Natural killer cell (primary cell): ENCODE measurements at regions not wholly inside any gene's neighbourhood (a gene's known extent, or its start where the extent isn't known, plus 50 kb on each side); places are given as distances from the start of the nearest gene placed in this dataset.
A peak's percentile ranks its signal among the peaks of the same experiment; 100 is the strongest.

ENCODE experiments used
- ATAC-seq, 3 donors: fragments of 150-1000 bp in 2 of 3; fragments of 200-7000 bp in 1 of 3; cut with Tn5 transposase; 1 replicate in 1 of 3; 2 replicates in 2 of 3; pipeline ENCODE4 v1.10.0; 2021; ENCODE audit warnings: mild to moderate bottlenecking in 2 of 3, moderate library complexity in 2 of 3
- DNase-seq, 2 donors: peaks; one replicate each; pipeline versions ENCODE4 v3.0.0 to v3.0.0-alpha.2; 2013 to 2021; ENCODE audit warnings: mixed read lengths in 1 of 2
- H3K27ac ChIP-seq: one replicate; pipeline ENCODE4 v1.5.1; 2013; ENCODE audit warnings: mild to moderate bottlenecking, low read length
- H3K27me3 ChIP-seq: one replicate; pipeline ENCODE4 v1.6.1; 2013; ENCODE audit warnings: low read length; ENCODE audit not compliant: control insufficient read depth, insufficient read depth
- H3K36me3 ChIP-seq: one replicate; pipeline ENCODE4 v1.6.1; 2013; ENCODE audit warnings: low read length; ENCODE audit not compliant: control insufficient read depth, insufficient read depth
- H3K4me1 ChIP-seq: one replicate; pipeline ENCODE4 v1.6.1; 2013; ENCODE audit warnings: low read length; ENCODE audit not compliant: control insufficient read depth, insufficient read depth
- H3K4me3 ChIP-seq: one replicate; pipeline ENCODE4 v1.5.1; 2013; ENCODE audit warnings: low read length
- H3K9me3 ChIP-seq: one replicate; pipeline ENCODE4 v1.6.1; 2013; ENCODE audit warnings: low read length; ENCODE audit not compliant: control insufficient read depth, insufficient read depth
- H3K27ac Mint-ChIP-seq, 2 donors: one replicate each; pipeline ENCODE4 v1.8.0; 2022; ENCODE audit warnings: mild to moderate bottlenecking in 2 of 2, mixed read lengths in 2 of 2, moderate library complexity in 1 of 2
- H3K27me3 Mint-ChIP-seq, 2 donors: one replicate each; pipeline ENCODE4 v1.8.0; 2022; ENCODE audit warnings: low read depth in 2 of 2, mixed read lengths in 2 of 2
- H3K36me3 Mint-ChIP-seq: one replicate; pipeline ENCODE4 v1.8.0; 2022; ENCODE audit warnings: mixed read lengths
- H3K4me1 Mint-ChIP-seq, 2 donors: one replicate each; pipeline ENCODE4 v1.8.0; 2022; ENCODE audit warnings: mixed read lengths in 2 of 2
- H3K4me3 Mint-ChIP-seq: one replicate; pipeline ENCODE4 v1.8.0; 2022; ENCODE audit warnings: mild to moderate bottlenecking, moderate library complexity, mixed read lengths
- H3K9me3 Mint-ChIP-seq, 2 donors: one replicate each; pipeline ENCODE4 v1.8.0; 2022; ENCODE audit warnings: mixed read lengths in 2 of 2
- WGBS: methylation state at CpG from one replicate; pipeline ENCODE4 v1.1.7; 2013; ENCODE audit warnings: missing lambda C conversion rate; ENCODE audit not compliant: insufficient coverage; 5-methylcytosine and 5-hydroxymethylcytosine counted together
- intact Hi-C: fragments of 100-400 bp; cut with micrococcal nuclease; formaldehyde crosslinking; loops from one replicate; pipeline ENCODE4 v1.14.2; 2022
- TF ChIP-seq, protein P1 (sequence below): fragments of 200-600 bp; IDR thresholded peaks from one replicate; pipeline ENCODE4 v1.8.0; 2022; ENCODE audit warnings: antibody characterized with exemption

DNA sequence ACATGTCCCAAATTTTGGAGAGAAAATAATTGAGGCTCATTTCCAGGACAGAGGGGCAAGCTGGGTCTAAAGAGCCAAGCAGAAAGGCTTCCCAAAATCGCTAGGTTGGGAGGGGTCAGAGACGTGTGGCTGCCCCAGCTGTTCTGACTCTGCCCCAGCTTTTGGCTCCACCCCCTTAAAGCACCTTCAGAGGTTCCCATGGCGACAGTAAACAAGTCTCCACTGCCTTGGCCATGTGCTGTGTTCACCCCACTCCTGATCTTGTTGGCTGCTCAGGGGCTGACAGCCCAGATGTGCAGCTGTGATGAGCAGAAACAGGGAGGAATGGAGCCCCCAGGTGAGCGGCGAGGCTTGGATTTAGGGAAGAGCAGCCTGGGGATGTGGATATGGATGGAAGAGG lies 72.8 kb upstream of the SPTLC3 start:
- no peak overlapping the region for H3K27ac ChIP-seq
- intact Hi-C loops = no loop called here

DNA sequence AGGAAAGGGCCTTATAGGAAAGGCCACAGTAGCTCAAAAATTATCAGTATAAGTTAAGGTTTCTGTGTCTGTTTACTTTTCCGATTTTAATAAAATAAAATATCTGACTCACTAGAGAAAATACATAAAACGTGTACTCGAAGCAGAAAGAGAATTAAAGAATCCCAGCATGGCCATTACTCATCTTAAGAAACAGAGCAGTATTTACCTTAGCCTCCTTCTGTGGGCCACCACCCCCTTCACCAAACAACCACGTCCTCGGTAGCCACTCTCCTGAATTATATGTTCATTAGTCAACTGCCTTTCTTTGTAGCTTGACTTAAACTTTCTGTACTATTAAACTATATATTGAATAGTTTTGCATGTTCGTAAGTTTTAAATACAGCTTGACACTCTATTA lies 72.2 kb upstream of the SPTLC3 start:
- no peaks in the 10 kb centered on the region for H3K27me3 Mint-ChIP-seq
- Histone ChIP-seq H3K4me1 (no peaks in the 10 kb centered on the region), H3K36me3 (no peaks in the 10 kb centered on the region), H3K9me3 (no peaks in the 10 kb centered on the region), H3K27ac (no peak overlapping the region), H3K4me3 (no peak overlapping the region), H3K27me3 (no peaks in the 10 kb centered on the region)
- TF ChIP-seq, protein P1, sequence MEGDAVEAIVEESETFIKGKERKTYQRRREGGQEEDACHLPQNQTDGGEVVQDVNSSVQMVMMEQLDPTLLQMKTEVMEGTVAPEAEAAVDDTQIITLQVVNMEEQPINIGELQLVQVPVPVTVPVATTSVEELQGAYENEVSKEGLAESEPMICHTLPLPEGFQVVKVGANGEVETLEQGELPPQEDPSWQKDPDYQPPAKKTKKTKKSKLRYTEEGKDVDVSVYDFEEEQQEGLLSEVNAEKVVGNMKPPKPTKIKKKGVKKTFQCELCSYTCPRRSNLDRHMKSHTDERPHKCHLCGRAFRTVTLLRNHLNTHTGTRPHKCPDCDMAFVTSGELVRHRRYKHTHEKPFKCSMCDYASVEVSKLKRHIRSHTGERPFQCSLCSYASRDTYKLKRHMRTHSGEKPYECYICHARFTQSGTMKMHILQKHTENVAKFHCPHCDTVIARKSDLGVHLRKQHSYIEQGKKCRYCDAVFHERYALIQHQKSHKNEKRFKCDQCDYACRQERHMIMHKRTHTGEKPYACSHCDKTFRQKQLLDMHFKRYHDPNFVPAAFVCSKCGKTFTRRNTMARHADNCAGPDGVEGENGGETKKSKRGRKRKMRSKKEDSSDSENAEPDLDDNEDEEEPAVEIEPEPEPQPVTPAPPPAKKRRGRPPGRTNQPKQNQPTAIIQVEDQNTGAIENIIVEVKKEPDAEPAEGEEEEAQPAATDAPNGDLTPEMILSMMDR = no peak
- peaks cover 11 to 19% of the 10 kb centered on the region in 2 donors for H3K4me1 Mint-ChIP-seq
- H3K36me3 Mint-ChIP-seq = no peaks in the 10 kb centered on the region
- H3K4me3 Mint-ChIP-seq = no peak overlapping the region
- H3K9me3 Mint-ChIP-seq = no peaks in the 10 kb centered on the region
- ATAC-seq = no peak
- DNase-seq = no peak
- 88% methylated on average over 4 of the region's 6 CpGs for WGBS
- peak overlapping the region in 1 of 2 donors; percentile 3 for H3K27ac Mint-ChIP-seq
- intact Hi-C loops = no loop called here

More for the DNA sequence above, 72.8 kb upstream of the SPTLC3 start:
- 84% methylated on average over 5 of the region's 5 CpGs for WGBS
- no peaks in the 10 kb centered on the region for H3K9me3 ChIP-seq
- no peak overlapping the region for H3K4me3 Mint-ChIP-seq
- H3K4me3 ChIP-seq = no peak overlapping the region
- H3K9me3 Mint-ChIP-seq = no peaks in the 10 kb centered on the region
- no peaks in the 10 kb centered on the region for H3K36me3 Mint-ChIP-seq
- H3K27ac Mint-ChIP-seq = no peak overlapping the region
- TF ChIP-seq, protein P1 = no peak
- no peak for DNase-seq
- no peaks in the 10 kb centered on the region for H3K27me3 ChIP-seq
- no peaks in the 10 kb centered on the region for H3K27me3 Mint-ChIP-seq
- H3K36me3 ChIP-seq = no peaks in the 10 kb centered on the region
- H3K4me1 Mint-ChIP-seq = peaks cover 11 to 19% of the 10 kb centered on the region in 2 donors
- H3K4me1 ChIP-seq = no peaks in the 10 kb centered on the region
- no peak for ATAC-seq

DNA sequence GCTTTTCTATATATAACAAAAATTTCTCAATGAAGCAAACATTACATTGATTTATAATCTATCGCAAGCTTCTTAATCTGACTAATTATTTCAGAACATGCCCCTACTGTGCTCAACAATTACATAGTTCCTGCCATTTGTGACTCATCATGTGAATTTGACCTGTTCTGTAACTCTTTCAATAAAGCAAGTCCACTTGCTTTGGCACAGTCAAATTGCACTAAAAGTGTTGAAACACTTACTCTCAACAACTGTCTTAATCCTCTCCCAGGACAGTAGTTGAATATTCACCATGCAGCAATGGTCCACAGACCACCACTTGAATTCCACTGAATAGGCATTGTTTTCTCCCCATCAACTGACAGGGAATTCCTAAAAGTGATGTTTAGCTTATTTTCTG lies 67.7 kb upstream of the SPTLC3 start:
- Histone ChIP-seq H3K4me3 (no peak overlapping the region), H3K36me3 (no peaks in the 10 kb centered on the region), H3K27me3 (no peaks in the 10 kb centered on the region), H3K9me3 (no peaks in the 10 kb centered on the region), H3K4me1 (no peaks in the 10 kb centered on the region), H3K27ac (no peak overlapping the region)
- no peak overlapping the region for H3K4me3 Mint-ChIP-seq
- no peaks in the 10 kb centered on the region for H3K9me3 Mint-ChIP-seq
- no peaks in the 10 kb centered on the region for H3K36me3 Mint-ChIP-seq
- H3K27me3 Mint-ChIP-seq = no peaks in the 10 kb centered on the region
- DNase-seq (no peak), ATAC-seq (no peak)
- TF ChIP-seq, protein P1 = no peak
- 100% methylated on average over 1 of the region's 1 CpG for WGBS
- H3K4me1 Mint-ChIP-seq = peaks cover 8 to 9% of the 10 kb centered on the region in 2 donors
- H3K27ac Mint-ChIP-seq = no peak overlapping the region
- intact Hi-C loops = no loop called here

DNA sequence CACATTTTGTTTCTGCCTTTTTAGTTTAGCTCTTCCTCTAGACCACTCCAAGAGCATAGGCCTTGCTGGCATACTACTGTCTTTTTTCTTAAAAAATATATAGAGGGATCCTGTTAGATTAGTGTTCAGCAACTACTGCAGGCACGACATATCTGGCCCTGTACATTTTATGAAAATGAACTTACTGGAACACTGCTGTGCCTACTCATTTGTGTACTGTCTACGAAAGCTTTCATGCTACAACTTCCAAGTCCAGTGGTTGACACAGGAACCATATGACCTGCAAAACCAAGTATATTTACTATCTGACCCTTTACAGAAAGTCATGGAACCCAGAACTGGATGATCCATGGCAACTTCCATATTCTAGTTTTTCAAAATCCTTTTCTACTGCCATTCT lies 66.6 kb upstream of the SPTLC3 start:
- no peaks in the 10 kb centered on the region for H3K27me3 ChIP-seq
- H3K27ac Mint-ChIP-seq = no peak overlapping the region
- H3K27ac ChIP-seq = no peak overlapping the region
- no peaks in the 10 kb centered on the region for H3K9me3 ChIP-seq
- H3K36me3 ChIP-seq = no peaks in the 10 kb centered on the region
- H3K4me1 Mint-ChIP-seq = peaks cover under 1% of the 10 kb centered on the region in 2 donors
- intact Hi-C loops = no loop called here
- DNase-seq (no peak), ATAC-seq (no peak)
- no peak overlapping the region for H3K4me3 Mint-ChIP-seq
- no peaks in the 10 kb centered on the region for H3K36me3 Mint-ChIP-seq
- no peaks in the 10 kb centered on the region for H3K27me3 Mint-ChIP-seq
- no peaks in the 10 kb centered on the region for H3K9me3 Mint-ChIP-seq
- no peaks in the 10 kb centered on the region for H3K4me1 ChIP-seq
- WGBS = 64% methylated on average over 2 of the region's 2 CpGs
- H3K4me3 ChIP-seq = no peak overlapping the region
- TF ChIP-seq, protein P1 = no peak
